ENCODE measurements at regions not wholly inside any gene's neighbourhood (a gene's known extent, or its start where the extent isn't known, plus 50 kb on each side); places are given as distances from the start of the nearest gene placed in this dataset.

DNA sequence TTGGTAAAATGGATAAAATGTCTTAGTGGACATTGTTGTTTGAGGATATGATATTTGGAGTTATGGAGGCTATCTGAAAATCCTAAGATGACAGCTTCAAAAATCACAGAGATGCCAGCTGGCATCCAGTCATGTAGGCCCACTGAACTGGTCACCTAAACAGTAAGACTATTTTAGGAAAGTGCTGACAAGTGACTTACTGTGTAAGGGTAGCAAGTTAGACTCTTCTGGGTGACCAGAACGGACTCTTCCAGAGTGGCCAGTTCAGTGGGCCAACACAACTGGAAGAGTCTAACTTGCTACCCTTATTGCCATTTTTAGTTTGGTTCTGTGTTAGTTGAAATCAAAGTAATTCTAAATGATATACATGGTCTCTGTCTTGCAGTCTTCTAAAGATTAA is 61.4 kb upstream of the ATP8A1 start:
- TF ChIP-seq, protein P1, sequence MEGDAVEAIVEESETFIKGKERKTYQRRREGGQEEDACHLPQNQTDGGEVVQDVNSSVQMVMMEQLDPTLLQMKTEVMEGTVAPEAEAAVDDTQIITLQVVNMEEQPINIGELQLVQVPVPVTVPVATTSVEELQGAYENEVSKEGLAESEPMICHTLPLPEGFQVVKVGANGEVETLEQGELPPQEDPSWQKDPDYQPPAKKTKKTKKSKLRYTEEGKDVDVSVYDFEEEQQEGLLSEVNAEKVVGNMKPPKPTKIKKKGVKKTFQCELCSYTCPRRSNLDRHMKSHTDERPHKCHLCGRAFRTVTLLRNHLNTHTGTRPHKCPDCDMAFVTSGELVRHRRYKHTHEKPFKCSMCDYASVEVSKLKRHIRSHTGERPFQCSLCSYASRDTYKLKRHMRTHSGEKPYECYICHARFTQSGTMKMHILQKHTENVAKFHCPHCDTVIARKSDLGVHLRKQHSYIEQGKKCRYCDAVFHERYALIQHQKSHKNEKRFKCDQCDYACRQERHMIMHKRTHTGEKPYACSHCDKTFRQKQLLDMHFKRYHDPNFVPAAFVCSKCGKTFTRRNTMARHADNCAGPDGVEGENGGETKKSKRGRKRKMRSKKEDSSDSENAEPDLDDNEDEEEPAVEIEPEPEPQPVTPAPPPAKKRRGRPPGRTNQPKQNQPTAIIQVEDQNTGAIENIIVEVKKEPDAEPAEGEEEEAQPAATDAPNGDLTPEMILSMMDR (IDR thresholded peaks at IDR 0.05) = no peak
- TF ChIP-seq POLR2A (IDR thresholded peaks at IDR 0.05) = no peak

Measured in Peyer's patch (tissue), 4 donors.